ENCODE measurements at regions not wholly inside any gene's neighbourhood (a gene's known extent, or its start where the extent isn't known, plus 50 kb on each side); places are given as distances from the start of the nearest gene placed in this dataset.

DNA sequence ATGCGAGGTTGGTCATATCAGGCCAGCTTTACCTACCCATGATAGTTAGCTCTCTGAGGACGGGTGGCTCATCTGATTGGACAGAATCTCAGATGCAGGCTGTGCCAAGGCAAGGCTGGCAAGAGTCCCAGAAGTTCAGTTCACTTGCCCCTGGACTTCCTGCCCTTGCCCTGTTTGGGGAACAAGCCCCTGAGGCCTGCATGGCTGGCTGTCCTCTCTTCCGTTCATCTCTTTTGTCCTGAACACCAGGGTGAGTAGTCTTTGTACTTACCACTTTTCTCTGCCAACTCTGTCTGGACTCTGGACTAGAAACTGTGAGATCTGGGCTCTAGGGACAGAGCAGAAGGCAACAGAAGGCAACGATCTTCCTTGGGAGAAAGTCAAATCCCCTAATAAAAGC lies 769.9 kb downstream of the QKI start:
- no peak overlapping the region for H3K4me3 ChIP-seq
- H3K4me2 ChIP-seq, result no peak overlapping the region
- 89% methylated on average over 4 of the region's 4 CpGs for WGBS (ENCODE audit: low lambda C conversion rate, missing lambda C conversion rate)
- no peaks in the 10 kb centered on the region for H3K27me3 ChIP-seq
- H4K20me1 ChIP-seq (ENCODE audit: insufficient read depth, poor library complexity, severe bottlenecking), result no peaks in the 10 kb centered on the region
- H2AFZ ChIP-seq, result no peak overlapping the region
- DNase-seq (ENCODE audit: low spot score), result no peak
- H3K79me2 ChIP-seq, result no peaks in the 10 kb centered on the region
- TF ChIP-seq EZH2phosphoT487 (IDR thresholded peaks at IDR 0.05; ENCODE audit: low read depth, severe bottlenecking, unreplicated experiment), result no peak
- TF ChIP-seq, protein P1, sequence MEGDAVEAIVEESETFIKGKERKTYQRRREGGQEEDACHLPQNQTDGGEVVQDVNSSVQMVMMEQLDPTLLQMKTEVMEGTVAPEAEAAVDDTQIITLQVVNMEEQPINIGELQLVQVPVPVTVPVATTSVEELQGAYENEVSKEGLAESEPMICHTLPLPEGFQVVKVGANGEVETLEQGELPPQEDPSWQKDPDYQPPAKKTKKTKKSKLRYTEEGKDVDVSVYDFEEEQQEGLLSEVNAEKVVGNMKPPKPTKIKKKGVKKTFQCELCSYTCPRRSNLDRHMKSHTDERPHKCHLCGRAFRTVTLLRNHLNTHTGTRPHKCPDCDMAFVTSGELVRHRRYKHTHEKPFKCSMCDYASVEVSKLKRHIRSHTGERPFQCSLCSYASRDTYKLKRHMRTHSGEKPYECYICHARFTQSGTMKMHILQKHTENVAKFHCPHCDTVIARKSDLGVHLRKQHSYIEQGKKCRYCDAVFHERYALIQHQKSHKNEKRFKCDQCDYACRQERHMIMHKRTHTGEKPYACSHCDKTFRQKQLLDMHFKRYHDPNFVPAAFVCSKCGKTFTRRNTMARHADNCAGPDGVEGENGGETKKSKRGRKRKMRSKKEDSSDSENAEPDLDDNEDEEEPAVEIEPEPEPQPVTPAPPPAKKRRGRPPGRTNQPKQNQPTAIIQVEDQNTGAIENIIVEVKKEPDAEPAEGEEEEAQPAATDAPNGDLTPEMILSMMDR (IDR thresholded peaks at IDR 0.05; ENCODE audit: poor library complexity), result no peak
- no peak for TF ChIP-seq EZH2 (IDR thresholded peaks at IDR 0.05; ENCODE audit: borderline replicate concordance)
- no peaks in the 10 kb centered on the region for H3K4me1 ChIP-seq (ENCODE audit: insufficient read depth)
- no peaks in the 10 kb centered on the region for H3K9me2 ChIP-seq (replicated peaks; ENCODE audit: insufficient read depth)
- H3K9me3 ChIP-seq (ENCODE audit: low read depth), result no peaks in the 10 kb centered on the region
- H3K36me3 ChIP-seq (replicated peaks; ENCODE audit: insufficient read depth, low read depth), result no peaks in the 10 kb centered on the region
- no peak overlapping the region for H3K27ac ChIP-seq

DNA sequence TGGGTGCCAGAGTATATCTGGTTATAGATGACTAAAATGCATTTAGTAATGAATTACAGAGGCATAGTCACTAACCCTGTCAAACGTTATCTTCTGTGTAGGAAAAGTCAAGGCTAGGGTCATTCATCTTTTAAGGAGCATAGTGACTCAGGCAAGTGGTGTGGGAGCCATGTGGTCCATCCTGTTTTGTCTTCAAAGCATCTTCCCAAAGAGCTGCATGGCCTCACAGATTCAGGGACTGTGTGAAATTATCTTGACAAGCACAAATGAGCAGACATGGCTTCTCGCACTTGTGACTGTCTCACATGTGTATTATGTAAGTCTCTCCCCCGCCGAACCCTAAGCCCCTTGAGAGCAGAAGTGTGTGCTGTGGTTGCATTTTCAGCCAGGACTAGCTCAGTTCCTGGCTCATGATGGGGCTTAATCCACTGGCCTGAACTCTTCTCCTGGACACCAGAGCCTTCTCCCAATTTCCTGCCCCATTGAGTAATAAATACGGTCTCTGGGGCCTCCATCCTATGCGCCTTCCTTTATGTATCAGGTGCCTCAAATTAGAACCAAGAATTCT lies 769.1 kb downstream of the QKI start:
- Histone ChIP-seq H2AFZ (no peak overlapping the region), H3K27ac (no peak overlapping the region), H3K4me1 (ENCODE audit: insufficient read depth) (no peaks in the 10 kb centered on the region), H3K4me2 (no peak overlapping the region), H3K79me2 (no peaks in the 10 kb centered on the region), H3K27me3 (no peaks in the 10 kb centered on the region), H3K36me3 (replicated peaks; ENCODE audit: insufficient read depth, low read depth) (no peaks in the 10 kb centered on the region), H3K4me3 (no peak overlapping the region), H4K20me1 (ENCODE audit: insufficient read depth, poor library complexity, severe bottlenecking) (no peaks in the 10 kb centered on the region), H3K9me2 (replicated peaks; ENCODE audit: insufficient read depth) (no peaks in the 10 kb centered on the region), H3K9me3 (ENCODE audit: low read depth) (no peaks in the 10 kb centered on the region)
- WGBS (ENCODE audit: low lambda C conversion rate, missing lambda C conversion rate), result 88% methylated on average over 6 of the region's 6 CpGs
- TF ChIP-seq, protein P1 (IDR thresholded peaks at IDR 0.05; ENCODE audit: poor library complexity), result no peak
- no peak for TF ChIP-seq EZH2 (IDR thresholded peaks at IDR 0.05; ENCODE audit: borderline replicate concordance)
- no peak for TF ChIP-seq EZH2phosphoT487 (IDR thresholded peaks at IDR 0.05; ENCODE audit: low read depth, severe bottlenecking, unreplicated experiment)
- DNase-seq (ENCODE audit: low spot score), result no peak

- no peaks in the 10 kb centered on the region for H3K9me2 ChIP-seq (replicated peaks; ENCODE audit: insufficient read depth)
- H3K79me2 ChIP-seq, result no peaks in the 10 kb centered on the region
- no peak for DNase-seq (ENCODE audit: low spot score)
- TF ChIP-seq EZH2 (IDR thresholded peaks at IDR 0.05; ENCODE audit: borderline replicate concordance) (no peak), EZH2phosphoT487 (IDR thresholded peaks at IDR 0.05; ENCODE audit: low read depth, severe bottlenecking, unreplicated experiment) (no peak)
- TF ChIP-seq, protein P1 (IDR thresholded peaks at IDR 0.05; ENCODE audit: poor library complexity), result no peak
- no peak overlapping the region for H2AFZ ChIP-seq
- H3K27ac ChIP-seq, result no peak overlapping the region
- 81% methylated on average over 2 of the region's 2 CpGs for WGBS (ENCODE audit: low lambda C conversion rate, missing lambda C conversion rate)
- H3K9me3 ChIP-seq (ENCODE audit: low read depth), result no peaks in the 10 kb centered on the region
- H4K20me1 ChIP-seq (ENCODE audit: insufficient read depth, poor library complexity, severe bottlenecking), result no peaks in the 10 kb centered on the region
- H3K4me1 ChIP-seq (ENCODE audit: insufficient read depth), result no peaks in the 10 kb centered on the region
- H3K4me2 ChIP-seq, result no peak overlapping the region
- no peaks in the 10 kb centered on the region for H3K27me3 ChIP-seq
- H3K4me3 ChIP-seq, result no peak overlapping the region
- H3K36me3 ChIP-seq (replicated peaks; ENCODE audit: insufficient read depth, low read depth), result no peaks in the 10 kb centered on the region
Measured at GRCh38 chr6:164178679-164179332, 764.3 kb downstream of the QKI start.
